Upper lobe of right lung (tissue), 1 donor: ENCODE measurements at regions not wholly inside any gene's neighbourhood (a gene's known extent, or its start where the extent isn't known, plus 50 kb on each side); places are given as distances from the start of the nearest gene placed in this dataset.

Experiments
- ATAC-seq: fragments of 200-7000 bp; cut with Tn5 transposase; one replicate; pipeline ENCODE4 v1.9.1; 2020; ENCODE audit warnings: mild to moderate bottlenecking, moderate library complexity
- DNase-seq: peaks from one replicate; pipeline ENCODE4 v3.0.0-alpha.2; 2020
- H3K27ac ChIP-seq: fragments of 200-600 bp; one replicate; pipeline ENCODE4 v1.8.0; 2022
- H3K27me3 ChIP-seq: fragments of 200-600 bp; one replicate; pipeline ENCODE4 v1.8.0; 2022; ENCODE audit warnings: mild to moderate bottlenecking
- H3K36me3 ChIP-seq: fragments of 200-600 bp; one replicate; pipeline ENCODE4 v1.8.0; 2022
- H3K4me1 ChIP-seq: fragments of 200-600 bp; one replicate; pipeline ENCODE4 v1.8.0; 2022
- H3K4me3 ChIP-seq: fragments of 200-600 bp; one replicate; pipeline ENCODE4 v1.8.0; 2022; ENCODE audit warnings: mild to moderate bottlenecking
- H3K9me3 ChIP-seq: fragments of 200-600 bp; one replicate; pipeline ENCODE4 v1.8.0; 2022
- intact Hi-C: fragments of 100-400 bp; cut with DNase I; formaldehyde crosslinking; loops from one replicate; pipeline ENCODE4 v1.11.0; 2022
- TF ChIP-seq, protein P1 (sequence below): fragments of 200-600 bp; IDR thresholded peaks from one replicate; pipeline ENCODE4 v1.8.0; 2022; ENCODE audit warnings: antibody characterized with exemption
- donor health status: DM: no; HTN: yes; CAD: no; lungs with severe emphysema.

GRCh38 chrX:128759745-128760144 lies 707.5 kb upstream of the ACTRT1 start:
- TF ChIP-seq, protein P1, sequence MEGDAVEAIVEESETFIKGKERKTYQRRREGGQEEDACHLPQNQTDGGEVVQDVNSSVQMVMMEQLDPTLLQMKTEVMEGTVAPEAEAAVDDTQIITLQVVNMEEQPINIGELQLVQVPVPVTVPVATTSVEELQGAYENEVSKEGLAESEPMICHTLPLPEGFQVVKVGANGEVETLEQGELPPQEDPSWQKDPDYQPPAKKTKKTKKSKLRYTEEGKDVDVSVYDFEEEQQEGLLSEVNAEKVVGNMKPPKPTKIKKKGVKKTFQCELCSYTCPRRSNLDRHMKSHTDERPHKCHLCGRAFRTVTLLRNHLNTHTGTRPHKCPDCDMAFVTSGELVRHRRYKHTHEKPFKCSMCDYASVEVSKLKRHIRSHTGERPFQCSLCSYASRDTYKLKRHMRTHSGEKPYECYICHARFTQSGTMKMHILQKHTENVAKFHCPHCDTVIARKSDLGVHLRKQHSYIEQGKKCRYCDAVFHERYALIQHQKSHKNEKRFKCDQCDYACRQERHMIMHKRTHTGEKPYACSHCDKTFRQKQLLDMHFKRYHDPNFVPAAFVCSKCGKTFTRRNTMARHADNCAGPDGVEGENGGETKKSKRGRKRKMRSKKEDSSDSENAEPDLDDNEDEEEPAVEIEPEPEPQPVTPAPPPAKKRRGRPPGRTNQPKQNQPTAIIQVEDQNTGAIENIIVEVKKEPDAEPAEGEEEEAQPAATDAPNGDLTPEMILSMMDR: no peak

DNA sequence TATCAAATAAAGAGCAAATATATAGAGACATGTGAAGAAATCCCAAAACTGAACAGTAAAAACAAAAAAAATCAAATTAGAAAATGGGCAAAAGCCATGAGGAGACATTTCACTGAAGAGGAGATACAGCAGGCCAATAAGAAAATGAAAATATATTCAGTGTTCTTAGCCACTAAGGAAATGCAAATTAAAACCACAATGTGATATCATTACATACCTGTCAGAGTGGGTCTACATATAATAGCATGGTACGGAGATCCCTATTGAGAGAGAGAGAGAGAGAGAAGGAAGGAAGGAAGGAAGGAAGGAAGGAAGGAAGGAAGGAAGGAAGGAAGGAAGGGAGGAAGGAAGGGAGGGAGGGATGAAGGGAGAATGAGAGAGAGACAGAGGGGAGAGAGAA lies 707.0 kb upstream of the ACTRT1 start:
- DNase-seq (no peak), ATAC-seq (no peak)
- intact Hi-C loops: no loop called here
- no peaks in the 10 kb centered on the region for H3K36me3 ChIP-seq
- no peaks in the 10 kb centered on the region for H3K27me3 ChIP-seq
- H3K4me3 ChIP-seq: no peak overlapping the region
- TF ChIP-seq, protein P1: no peak
- no peaks in the 10 kb centered on the region for H3K4me1 ChIP-seq
- no peaks in the 10 kb centered on the region for H3K9me3 ChIP-seq
- no peak overlapping the region for H3K27ac ChIP-seq

More at GRCh38 chrX:128759745-128760144, 707.5 kb upstream of the ACTRT1 start:
- ATAC-seq (no peak), DNase-seq (no peak)
- Histone ChIP-seq H3K27me3 (no peaks in the 10 kb centered on the region), H3K36me3 (no peaks in the 10 kb centered on the region), H3K27ac (no peak overlapping the region), H3K9me3 (no peaks in the 10 kb centered on the region), H3K4me3 (no peak overlapping the region), H3K4me1 (no peaks in the 10 kb centered on the region)
- intact Hi-C loops: no loop called here

DNA sequence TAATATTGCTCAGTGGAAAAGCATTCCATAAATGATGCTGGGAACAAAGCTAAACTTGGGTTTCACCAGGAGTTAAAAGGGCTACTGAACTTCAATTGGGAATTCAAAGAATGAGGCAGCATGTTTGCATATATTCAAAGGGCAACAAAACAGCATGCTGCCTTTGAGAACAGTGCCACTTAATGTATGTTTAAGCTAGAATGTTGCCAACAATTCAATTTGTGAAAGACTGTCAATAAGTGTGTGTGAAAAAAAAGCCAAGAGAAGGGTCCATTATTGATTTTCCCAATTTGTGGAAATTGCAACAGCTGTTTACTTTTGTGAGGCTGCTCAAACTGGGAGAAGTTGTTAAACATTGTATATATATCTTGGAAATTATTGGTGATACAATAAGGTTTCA lies 701.9 kb upstream of the ACTRT1 start:
- Histone ChIP-seq H3K4me3 (no peak overlapping the region), H3K27me3 (no peaks in the 10 kb centered on the region), H3K4me1 (no peaks in the 10 kb centered on the region), H3K36me3 (no peaks in the 10 kb centered on the region), H3K27ac (no peak overlapping the region), H3K9me3 (no peaks in the 10 kb centered on the region)
- intact Hi-C loops: no loop called here
- TF ChIP-seq, protein P1: no peak
- no peak for DNase-seq
- ATAC-seq: no peak

- H3K36me3 ChIP-seq: no peaks in the 10 kb centered on the region
- H3K4me1 ChIP-seq: no peaks in the 10 kb centered on the region
- H3K27ac ChIP-seq: no peak overlapping the region
- no peaks in the 10 kb centered on the region for H3K27me3 ChIP-seq
- DNase-seq (no peak), ATAC-seq (no peak)
- intact Hi-C loops: no loop called here
- H3K9me3 ChIP-seq: no peaks in the 10 kb centered on the region
- TF ChIP-seq, protein P1: no peak
- H3K4me3 ChIP-seq: no peak overlapping the region
Observed at GRCh38 chrX:128739539-128739938, 687.3 kb upstream of the ACTRT1 start.

DNA sequence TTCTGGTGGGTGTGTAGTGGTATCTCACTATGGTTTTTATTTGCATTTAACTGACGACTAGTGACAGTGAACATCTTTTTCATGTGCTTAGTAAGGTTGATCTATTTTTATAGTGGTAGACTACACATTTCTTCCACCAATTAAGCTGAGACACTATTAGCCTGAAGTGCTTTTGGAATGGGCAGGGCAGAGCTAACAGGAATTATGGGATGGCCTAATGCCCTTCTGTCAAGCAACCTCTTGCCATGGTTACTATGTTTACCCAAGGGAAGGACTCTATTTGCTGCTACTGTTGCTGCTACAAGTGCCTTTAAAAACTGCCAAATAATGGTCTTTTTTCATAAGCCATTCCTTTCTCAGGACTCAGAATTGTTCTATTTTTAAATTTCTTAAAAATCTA lies 676.7 kb upstream of the ACTRT1 start:
- TF ChIP-seq, protein P1: no peak
- intact Hi-C loops: no loop called here

More for the DNA sequence above, 676.7 kb upstream of the ACTRT1 start:
- H3K4me3 ChIP-seq: no peak overlapping the region
- DNase-seq (no peak), ATAC-seq (no peak)
- H3K36me3 ChIP-seq: no peaks in the 10 kb centered on the region
- H3K9me3 ChIP-seq: no peaks in the 10 kb centered on the region
- H3K27me3 ChIP-seq: no peaks in the 10 kb centered on the region
- no peaks in the 10 kb centered on the region for H3K4me1 ChIP-seq
- H3K27ac ChIP-seq: no peak overlapping the region
